ENCODE measurements at regions not wholly inside any gene's neighbourhood (a gene's known extent, or its start where the extent isn't known, plus 50 kb on each side); places are given as distances from the start of the nearest gene placed in this dataset.

DNA sequence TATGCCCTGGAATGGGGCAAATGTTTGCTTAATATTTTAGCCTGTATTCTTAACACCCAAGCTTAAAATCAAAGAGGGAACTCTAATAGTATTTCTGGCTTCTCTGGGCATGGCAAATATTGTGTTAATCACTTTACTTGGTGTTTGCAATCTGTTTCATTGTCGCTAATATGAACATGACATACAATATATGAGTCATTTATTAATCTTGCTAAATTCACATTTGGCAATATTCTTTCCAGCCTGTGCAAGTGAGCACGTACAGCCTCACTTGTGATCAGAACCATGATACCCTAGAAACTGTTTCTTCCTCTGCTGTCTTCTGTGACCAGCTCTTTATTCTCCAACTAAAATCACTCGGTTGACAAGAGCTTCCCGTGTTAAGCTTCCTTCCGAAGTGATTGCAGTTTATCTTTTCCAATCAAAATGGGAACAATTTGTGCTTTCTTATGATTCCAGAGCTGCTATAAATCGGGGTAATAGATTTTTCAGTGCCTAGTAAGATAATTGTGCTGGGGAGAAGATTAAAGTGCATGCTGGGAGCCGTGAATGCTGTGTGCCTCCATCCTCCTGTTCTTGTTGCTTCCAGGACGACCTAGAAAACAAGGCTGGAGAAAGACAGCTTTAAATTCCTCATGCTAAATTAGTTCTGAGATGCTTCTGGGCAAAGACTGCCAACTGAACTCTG is 153.0 kb upstream of the TMTC4 start:
- CTCF ChIA-PET, result interaction anchor here (1.0 to 1.5 kb wide), 4 partner anchors 10 to 597 kb away, joined by 3 to 4 read pairs (median 4); no protein-coding TSS in a partner anchor
- TF ChIP-seq, protein P1, sequence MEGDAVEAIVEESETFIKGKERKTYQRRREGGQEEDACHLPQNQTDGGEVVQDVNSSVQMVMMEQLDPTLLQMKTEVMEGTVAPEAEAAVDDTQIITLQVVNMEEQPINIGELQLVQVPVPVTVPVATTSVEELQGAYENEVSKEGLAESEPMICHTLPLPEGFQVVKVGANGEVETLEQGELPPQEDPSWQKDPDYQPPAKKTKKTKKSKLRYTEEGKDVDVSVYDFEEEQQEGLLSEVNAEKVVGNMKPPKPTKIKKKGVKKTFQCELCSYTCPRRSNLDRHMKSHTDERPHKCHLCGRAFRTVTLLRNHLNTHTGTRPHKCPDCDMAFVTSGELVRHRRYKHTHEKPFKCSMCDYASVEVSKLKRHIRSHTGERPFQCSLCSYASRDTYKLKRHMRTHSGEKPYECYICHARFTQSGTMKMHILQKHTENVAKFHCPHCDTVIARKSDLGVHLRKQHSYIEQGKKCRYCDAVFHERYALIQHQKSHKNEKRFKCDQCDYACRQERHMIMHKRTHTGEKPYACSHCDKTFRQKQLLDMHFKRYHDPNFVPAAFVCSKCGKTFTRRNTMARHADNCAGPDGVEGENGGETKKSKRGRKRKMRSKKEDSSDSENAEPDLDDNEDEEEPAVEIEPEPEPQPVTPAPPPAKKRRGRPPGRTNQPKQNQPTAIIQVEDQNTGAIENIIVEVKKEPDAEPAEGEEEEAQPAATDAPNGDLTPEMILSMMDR (IDR thresholded peaks at IDR 0.05; ENCODE audit: control extremely low read depth, extremely low read depth, low read depth, missing control alignments), result no peak

DNA sequence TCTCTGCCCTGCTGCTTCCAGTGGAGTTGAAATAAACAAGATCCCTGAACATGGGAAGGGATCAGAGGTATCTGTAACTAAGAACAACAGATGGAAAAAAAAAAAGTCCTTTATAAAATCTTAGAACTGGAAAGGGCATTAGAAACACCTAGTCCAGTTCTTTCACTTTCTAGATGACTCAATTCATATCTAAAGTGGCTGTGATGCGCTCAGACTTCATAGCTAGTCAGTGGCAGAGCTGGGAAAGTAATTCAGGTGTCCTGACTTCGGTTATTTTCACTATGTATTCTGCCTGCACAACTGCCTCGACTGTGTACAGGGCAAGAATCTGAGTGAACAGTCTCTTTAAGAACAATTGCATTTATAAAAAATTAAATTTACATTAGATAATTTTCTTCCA is 151.8 kb upstream of the TMTC4 start:
- DNase-seq (ENCODE audit: extremely low spot score), result no peak
- ChIA-PET POLR2A (no interaction called here), CTCF (interaction anchor here (1.0 to 1.5 kb wide), 2 partner anchors 8 to 15 kb away, joined by 3 to 4 read pairs; no protein-coding TSS in a partner anchor)
- TF ChIP-seq, protein P1 (IDR thresholded peaks at IDR 0.05; ENCODE audit: control extremely low read depth, extremely low read depth, low read depth, missing control alignments), result no peak

More for the DNA sequence above, 153.0 kb upstream of the TMTC4 start:
- DNase-seq (ENCODE audit: extremely low spot score), result no peak
- POLR2A ChIA-PET, result no interaction called here

DNA sequence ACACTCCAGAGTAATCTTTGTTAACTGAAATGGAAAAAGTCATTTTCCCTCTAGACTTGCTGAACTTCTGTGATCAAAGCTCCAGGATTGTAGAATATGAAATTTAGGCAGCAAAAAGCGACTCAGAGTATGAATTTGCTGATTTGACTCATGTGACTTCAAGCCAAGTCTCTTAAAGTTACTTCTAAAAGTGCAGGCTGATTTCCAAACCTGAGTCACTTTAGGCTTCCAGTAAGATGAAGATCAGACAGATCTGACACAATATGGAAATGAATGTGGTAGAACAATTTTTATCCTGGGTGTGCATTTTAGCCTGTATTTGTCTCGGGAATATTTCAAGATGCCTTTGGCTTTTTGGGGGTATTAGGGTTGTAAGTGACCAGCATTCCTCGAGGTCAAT is 151.0 kb upstream of the TMTC4 start:
- CTCF ChIA-PET, result no interaction called here
- DNase-seq (ENCODE audit: extremely low spot score), result no peak
- TF ChIP-seq, protein P1 (IDR thresholded peaks at IDR 0.05; ENCODE audit: control extremely low read depth, extremely low read depth, low read depth, missing control alignments), result no peak
- POLR2A ChIA-PET, result no interaction called here

DNA sequence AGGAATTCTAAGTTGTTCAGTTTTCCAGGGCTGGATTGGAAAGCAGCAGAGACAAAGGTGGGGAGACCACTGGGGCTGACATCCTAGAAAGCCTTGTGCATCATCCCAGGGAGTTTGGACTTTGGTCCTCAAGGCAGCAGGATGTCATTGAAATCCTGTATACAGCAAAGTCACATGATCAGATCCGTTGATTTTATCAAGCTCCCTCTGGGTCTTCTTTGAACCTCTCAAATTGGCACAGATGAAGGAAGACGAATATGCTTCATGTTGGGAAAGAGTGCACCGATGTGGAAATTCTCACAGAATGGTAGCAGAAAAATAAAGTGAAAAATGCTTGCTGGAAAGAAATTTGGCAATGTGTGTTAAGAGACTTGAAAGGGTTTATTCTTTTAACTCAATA is 149.8 kb upstream of the TMTC4 start:
- CTCF ChIA-PET, result no interaction called here
- no peak for DNase-seq (ENCODE audit: extremely low spot score)
- POLR2A ChIA-PET, result no interaction called here
- TF ChIP-seq, protein P1 (IDR thresholded peaks at IDR 0.05; ENCODE audit: control extremely low read depth, extremely low read depth, low read depth, missing control alignments), result no peak

DNA sequence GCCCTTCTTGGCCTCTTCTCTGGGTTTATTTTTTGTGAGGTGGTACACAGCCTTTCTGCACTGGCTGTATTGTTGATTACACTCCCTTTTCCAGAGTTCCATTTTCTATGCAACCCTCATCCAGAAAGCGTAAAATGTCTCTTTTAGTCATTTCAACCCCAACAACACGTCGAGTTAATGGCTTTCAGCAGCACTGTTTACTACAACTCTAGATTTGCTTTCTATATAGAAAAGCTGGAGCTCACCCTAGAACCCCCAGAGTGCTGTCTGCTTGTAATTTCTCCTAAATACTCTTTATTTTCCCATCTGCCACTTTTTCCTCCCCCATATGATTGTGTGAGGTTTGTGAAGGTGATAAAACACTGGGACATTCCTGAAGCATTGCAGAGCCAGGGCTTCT is 148.9 kb upstream of the TMTC4 start:
- ChIA-PET POLR2A (no interaction called here), CTCF (no interaction called here)
- no peak for DNase-seq (ENCODE audit: extremely low spot score)
- TF ChIP-seq, protein P1 (IDR thresholded peaks at IDR 0.05; ENCODE audit: control extremely low read depth, extremely low read depth, low read depth, missing control alignments), result no peak

DNA sequence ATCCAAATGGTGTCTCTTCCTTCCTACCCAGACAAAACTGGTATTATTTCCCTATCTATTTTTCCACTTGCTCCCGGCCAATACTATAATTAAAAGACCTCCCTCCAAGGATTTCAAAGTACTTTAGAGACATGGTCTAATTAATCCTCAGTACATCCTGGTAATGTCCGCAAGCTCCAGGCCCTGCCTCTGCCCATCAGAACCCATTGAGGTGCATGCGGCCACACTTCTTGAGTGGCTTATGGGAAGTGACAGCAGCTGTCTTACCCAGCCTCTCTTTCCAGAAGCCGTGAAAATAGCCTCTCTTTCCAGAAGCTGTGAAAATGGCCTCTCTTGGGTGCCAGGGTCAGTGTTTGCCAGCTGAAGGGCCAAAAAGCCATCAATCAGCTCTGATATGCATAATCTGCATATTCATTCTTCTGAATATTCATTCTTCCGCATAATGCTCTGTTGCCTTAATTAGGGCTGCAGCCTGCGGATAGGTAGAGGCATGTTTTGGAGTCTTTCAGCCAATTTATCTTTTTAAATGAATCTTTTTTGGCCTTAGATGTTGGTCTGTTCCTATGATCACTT is 148.4 kb upstream of the TMTC4 start:
- DNase-seq (ENCODE audit: extremely low spot score), result no peak
- TF ChIP-seq, protein P1 (IDR thresholded peaks at IDR 0.05; ENCODE audit: control extremely low read depth, extremely low read depth, low read depth, missing control alignments), result no peak
- CTCF ChIA-PET, result no interaction called here
- POLR2A ChIA-PET, result no interaction called here

Measured in GM10248 (cell line).